ENCODE measurements at regions not wholly inside any gene's neighbourhood (a gene's known extent, or its start where the extent isn't known, plus 50 kb on each side); places are given as distances from the start of the nearest gene placed in this dataset.

GRCh38 chr12:23108957-23109356, 484.0 kb downstream of the ETNK1 start:
- Histone ChIP-seq H3K4me1 (ENCODE audit: low read length) (no peaks in the 10 kb centered on the region), H3K27me3 (ENCODE audit: low read depth, low read length) (no peaks in the 10 kb centered on the region), H3K9me3 (ENCODE audit: insufficient read depth, low read length) (no peaks in the 10 kb centered on the region), H4K20me1 (ENCODE audit: insufficient read depth, low read length) (no peaks in the 10 kb centered on the region), H3K79me2 (ENCODE audit: low read length) (no peaks in the 10 kb centered on the region), H3K9ac (ENCODE audit: low read length) (no peak overlapping the region), H3K27ac (ENCODE audit: low read length) (no peak overlapping the region), H2AFZ (ENCODE audit: low read depth, low read length) (no peak overlapping the region), H3K36me3 (replicated peaks; ENCODE audit: low read depth, low read length) (no peaks in the 10 kb centered on the region), H3K4me2 (ENCODE audit: low read length) (no peak overlapping the region), H3K4me3 (ENCODE audit: low read length) (no peak overlapping the region)
- TF ChIP-seq CTCF (IDR thresholded peaks at IDR 0.05; ENCODE audit: low read depth, low read length) (no peak), EZH2phosphoT487 (IDR thresholded peaks at IDR 0.05; ENCODE audit: low read depth) (no peak)

- Histone ChIP-seq H3K9me3 (ENCODE audit: insufficient read depth, low read length) (no peaks in the 10 kb centered on the region), H3K4me2 (ENCODE audit: low read length) (no peak overlapping the region), H3K4me3 (ENCODE audit: low read length) (no peak overlapping the region), H3K79me2 (ENCODE audit: low read length) (no peaks in the 10 kb centered on the region), H3K9ac (ENCODE audit: low read length) (no peak overlapping the region), H3K36me3 (replicated peaks; ENCODE audit: low read depth, low read length) (no peaks in the 10 kb centered on the region), H4K20me1 (ENCODE audit: insufficient read depth, low read length) (no peaks in the 10 kb centered on the region), H2AFZ (ENCODE audit: low read depth, low read length) (no peak overlapping the region), H3K4me1 (ENCODE audit: low read length) (no peaks in the 10 kb centered on the region), H3K27ac (ENCODE audit: low read length) (no peak overlapping the region), H3K27me3 (ENCODE audit: low read depth, low read length) (no peaks in the 10 kb centered on the region)
- TF ChIP-seq EZH2phosphoT487 (IDR thresholded peaks at IDR 0.05; ENCODE audit: low read depth): no peak
- no peak for TF ChIP-seq CTCF (IDR thresholded peaks at IDR 0.05; ENCODE audit: low read depth, low read length)
These were observed 488.8 kb downstream of the ETNK1 start for GRCh38 chr12:23113781-23114180.

- H3K9ac ChIP-seq (ENCODE audit: low read length): no peak overlapping the region
- H3K36me3 ChIP-seq (replicated peaks; ENCODE audit: low read depth, low read length): no peaks in the 10 kb centered on the region
- no peak overlapping the region for H2AFZ ChIP-seq (ENCODE audit: low read depth, low read length)
- H3K4me2 ChIP-seq (ENCODE audit: low read length): no peak overlapping the region
- H3K27ac ChIP-seq (ENCODE audit: low read length): no peak overlapping the region
- no peak for TF ChIP-seq EZH2phosphoT487 (IDR thresholded peaks at IDR 0.05; ENCODE audit: low read depth)
- no peak for TF ChIP-seq CTCF (IDR thresholded peaks at IDR 0.05; ENCODE audit: low read depth, low read length)
- no peaks in the 10 kb centered on the region for H3K27me3 ChIP-seq (ENCODE audit: low read depth, low read length)
- no peak overlapping the region for H3K4me3 ChIP-seq (ENCODE audit: low read length)
- no peaks in the 10 kb centered on the region for H3K79me2 ChIP-seq (ENCODE audit: low read length)
- H3K4me1 ChIP-seq (ENCODE audit: low read length): peaks cover 9% of the 10 kb centered on the region
- no peaks in the 10 kb centered on the region for H3K9me3 ChIP-seq (ENCODE audit: insufficient read depth, low read length)
- H4K20me1 ChIP-seq (ENCODE audit: insufficient read depth, low read length): no peaks in the 10 kb centered on the region
These were observed 491.0 kb downstream of the ETNK1 start for GRCh38 chr12:23115984-23116383.

- Histone ChIP-seq H3K9me3 (ENCODE audit: insufficient read depth, low read length) (no peaks in the 10 kb centered on the region), H3K4me2 (ENCODE audit: low read length) (no peak overlapping the region), H3K79me2 (ENCODE audit: low read length) (no peaks in the 10 kb centered on the region), H2AFZ (ENCODE audit: low read depth, low read length) (no peak overlapping the region), H4K20me1 (ENCODE audit: insufficient read depth, low read length) (no peaks in the 10 kb centered on the region), H3K27ac (ENCODE audit: low read length) (no peak overlapping the region), H3K36me3 (replicated peaks; ENCODE audit: low read depth, low read length) (no peaks in the 10 kb centered on the region), H3K9ac (ENCODE audit: low read length) (no peak overlapping the region), H3K27me3 (ENCODE audit: low read depth, low read length) (no peaks in the 10 kb centered on the region), H3K4me3 (ENCODE audit: low read length) (no peak overlapping the region), H3K4me1 (ENCODE audit: low read length) (no peaks in the 10 kb centered on the region)
- TF ChIP-seq CTCF (IDR thresholded peaks at IDR 0.05; ENCODE audit: low read depth, low read length) (no peak), EZH2phosphoT487 (IDR thresholded peaks at IDR 0.05; ENCODE audit: low read depth) (no peak)
These were observed 501.8 kb downstream of the ETNK1 start for GRCh38 chr12:23126794-23127193.
